ENCODE measurements at regions not wholly inside any gene's neighbourhood (a gene's known extent, or its start where the extent isn't known, plus 50 kb on each side); places are given as distances from the start of the nearest gene placed in this dataset.

DNA sequence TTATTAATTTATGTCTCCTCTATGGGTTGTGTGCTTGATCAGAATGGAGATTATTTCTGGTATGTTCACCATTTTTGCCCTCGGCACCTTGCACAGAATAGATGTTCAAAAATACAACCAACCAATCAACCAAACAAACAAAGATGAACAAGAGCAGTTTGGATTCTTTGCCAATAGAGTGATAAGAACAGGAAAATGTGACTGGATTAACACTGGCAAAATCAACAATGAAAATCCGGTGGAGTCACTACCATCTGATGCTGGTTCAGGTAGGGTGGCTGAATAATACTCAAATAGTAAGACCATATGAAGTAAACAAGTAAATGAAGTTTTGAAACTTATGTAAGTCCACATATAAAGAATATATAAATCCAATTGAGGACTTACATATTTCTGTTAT, 685.0 kb upstream of the EPHA5 start:
- Histone ChIP-seq H3K27me3 (ENCODE audit: control insufficient read depth, insufficient read depth, low read length) (no peaks in the 10 kb centered on the region), H3K4me1 (ENCODE audit: control insufficient read depth, insufficient read depth, low read length) (peaks cover 9% of the 10 kb centered on the region), H3K36me3 (ENCODE audit: control insufficient read depth, insufficient read depth, low read length) (no peaks in the 10 kb centered on the region)

DNA sequence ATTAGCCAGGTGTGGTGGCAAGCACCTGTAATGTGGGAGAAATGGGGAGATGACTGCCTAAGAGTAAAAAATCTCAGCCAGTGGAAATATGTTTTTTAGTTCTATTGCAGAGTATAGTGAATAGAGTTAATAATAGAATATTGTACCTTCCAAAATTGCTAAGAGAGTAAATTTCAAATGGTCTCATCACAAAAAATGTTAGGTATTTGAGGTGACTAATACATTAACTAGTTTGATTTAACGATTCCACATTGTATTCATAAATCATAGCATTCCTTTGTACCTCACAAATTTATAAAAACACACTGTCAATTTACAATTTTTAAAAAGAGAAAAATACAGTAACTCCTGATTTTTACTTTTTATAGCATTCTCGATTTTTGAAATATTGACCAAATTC, 681.5 kb upstream of the EPHA5 start:
- no peaks in the 10 kb centered on the region for H3K4me1 ChIP-seq (ENCODE audit: control insufficient read depth, insufficient read depth, low read length)
- no peak overlapping the region for H3K9ac ChIP-seq (ENCODE audit: low read depth, low read length)
- no peaks in the 10 kb centered on the region for H3K36me3 ChIP-seq (ENCODE audit: control insufficient read depth, insufficient read depth, low read length)
- H3K27me3 ChIP-seq (ENCODE audit: control insufficient read depth, insufficient read depth, low read length): no peaks in the 10 kb centered on the region
- H3K9me3 ChIP-seq (ENCODE audit: control insufficient read depth, insufficient read depth, low read length): no peaks in the 10 kb centered on the region
- H3K4me3 ChIP-seq (ENCODE audit: low read depth, low read length): no peak overlapping the region

More for the DNA sequence above, 685.0 kb upstream of the EPHA5 start:
- no peak overlapping the region for H3K4me3 ChIP-seq (ENCODE audit: low read depth, low read length)
- no peaks in the 10 kb centered on the region for H3K9me3 ChIP-seq (ENCODE audit: control insufficient read depth, insufficient read depth, low read length)
- H3K9ac ChIP-seq (ENCODE audit: low read depth, low read length): no peak overlapping the region

DNA sequence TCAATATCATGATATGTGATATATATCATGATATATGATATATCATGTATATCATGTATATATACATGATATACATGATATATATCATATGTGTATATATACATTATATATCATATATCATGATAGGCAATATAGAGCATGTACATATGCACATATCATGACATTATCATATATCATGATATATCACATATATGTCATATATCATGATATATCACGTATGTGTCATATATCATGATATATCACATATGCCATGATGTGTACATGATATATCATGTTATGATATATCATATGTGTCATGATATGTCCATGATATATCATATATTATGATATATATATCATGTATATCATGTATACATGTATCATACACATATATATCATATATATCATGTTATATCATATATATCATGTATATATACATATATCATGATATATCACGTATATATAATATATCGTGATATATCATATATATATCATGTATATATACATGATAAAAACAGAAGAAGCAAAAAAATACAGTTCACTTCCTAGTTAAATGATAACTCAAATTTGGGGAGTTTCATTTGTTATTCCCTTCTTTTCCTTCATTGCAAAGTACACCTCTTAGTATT, 670.1 kb upstream of the EPHA5 start:
- H3K9ac ChIP-seq (ENCODE audit: low read depth, low read length): no peak overlapping the region
- H3K27me3 ChIP-seq (ENCODE audit: control insufficient read depth, insufficient read depth, low read length): no peaks in the 10 kb centered on the region
- no peaks in the 10 kb centered on the region for H3K4me1 ChIP-seq (ENCODE audit: control insufficient read depth, insufficient read depth, low read length)
- H3K36me3 ChIP-seq (ENCODE audit: control insufficient read depth, insufficient read depth, low read length): no peaks in the 10 kb centered on the region
- no peaks in the 10 kb centered on the region for H3K9me3 ChIP-seq (ENCODE audit: control insufficient read depth, insufficient read depth, low read length)
- H3K4me3 ChIP-seq (ENCODE audit: low read depth, low read length): no peak overlapping the region

DNA sequence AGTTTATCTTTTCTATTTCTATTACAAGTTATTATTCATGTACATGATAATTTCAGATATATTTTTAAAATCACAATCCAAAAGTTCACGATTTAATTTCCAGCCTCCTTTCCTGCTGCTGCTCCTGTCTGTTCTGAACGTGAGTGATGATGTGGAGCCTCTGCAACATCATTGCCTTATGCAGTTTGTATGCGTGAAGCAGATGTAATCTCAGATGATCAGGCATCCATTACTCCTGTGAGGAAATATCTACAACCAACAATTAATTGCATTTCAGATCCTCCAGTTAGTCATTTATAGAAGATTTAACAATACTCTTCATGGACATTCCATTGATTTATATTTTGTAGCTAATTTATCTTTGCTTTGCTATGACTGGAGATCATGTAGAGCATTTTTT, 668.7 kb upstream of the EPHA5 start:
- H3K27me3 ChIP-seq (ENCODE audit: control insufficient read depth, insufficient read depth, low read length): no peaks in the 10 kb centered on the region
- H3K9ac ChIP-seq (ENCODE audit: low read depth, low read length): no peak overlapping the region
- no peaks in the 10 kb centered on the region for H3K4me1 ChIP-seq (ENCODE audit: control insufficient read depth, insufficient read depth, low read length)
- no peak overlapping the region for H3K4me3 ChIP-seq (ENCODE audit: low read depth, low read length)
- no peaks in the 10 kb centered on the region for H3K9me3 ChIP-seq (ENCODE audit: control insufficient read depth, insufficient read depth, low read length)
- H3K36me3 ChIP-seq (ENCODE audit: control insufficient read depth, insufficient read depth, low read length): no peaks in the 10 kb centered on the region

DNA sequence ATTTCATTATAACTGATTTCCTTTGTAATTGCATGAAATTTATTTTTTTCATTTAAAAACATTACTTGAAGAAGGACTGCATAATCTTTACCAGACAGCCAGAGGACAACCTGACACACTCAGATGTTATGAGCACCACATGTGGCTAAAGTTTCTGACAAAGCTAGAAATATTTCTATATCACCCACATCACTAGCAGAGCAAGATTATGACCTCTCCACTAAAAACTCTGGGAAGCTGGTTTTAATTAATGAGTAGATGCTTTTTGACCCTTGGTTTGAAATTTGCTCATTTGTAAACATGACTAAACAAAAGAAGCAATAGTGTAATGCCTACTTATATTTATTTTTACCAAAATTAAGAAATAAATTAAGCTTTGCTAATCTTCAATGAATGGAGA, 661.5 kb upstream of the EPHA5 start:
- Histone ChIP-seq H3K27me3 (ENCODE audit: control insufficient read depth, insufficient read depth, low read length) (no peaks in the 10 kb centered on the region), H3K4me3 (ENCODE audit: low read depth, low read length) (no peak overlapping the region), H3K9me3 (ENCODE audit: control insufficient read depth, insufficient read depth, low read length) (no peaks in the 10 kb centered on the region), H3K36me3 (ENCODE audit: control insufficient read depth, insufficient read depth, low read length) (no peaks in the 10 kb centered on the region), H3K9ac (ENCODE audit: low read depth, low read length) (no peak overlapping the region), H3K4me1 (ENCODE audit: control insufficient read depth, insufficient read depth, low read length) (no peaks in the 10 kb centered on the region)

DNA sequence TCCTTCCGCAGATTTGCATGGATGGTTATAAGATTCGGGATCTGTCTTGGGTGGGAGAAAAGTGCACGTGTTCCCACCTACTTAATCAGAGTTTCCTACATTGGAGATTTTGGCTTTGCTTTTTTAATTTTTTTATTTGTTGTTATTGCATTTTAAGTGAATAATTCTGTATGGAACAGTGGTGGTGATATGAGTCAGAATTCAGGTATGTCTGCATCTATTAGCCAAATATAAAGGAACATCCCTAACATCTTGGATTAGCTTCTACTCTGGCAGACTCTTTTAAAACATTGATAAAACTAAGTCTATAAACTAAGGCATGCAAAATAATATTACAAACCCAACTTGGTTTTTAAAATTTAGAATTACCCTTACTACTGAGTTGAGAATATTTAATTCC, 659.8 kb upstream of the EPHA5 start:
- Histone ChIP-seq H3K4me1 (ENCODE audit: control insufficient read depth, insufficient read depth, low read length) (no peaks in the 10 kb centered on the region), H3K27me3 (ENCODE audit: control insufficient read depth, insufficient read depth, low read length) (no peaks in the 10 kb centered on the region), H3K9me3 (ENCODE audit: control insufficient read depth, insufficient read depth, low read length) (no peaks in the 10 kb centered on the region), H3K9ac (ENCODE audit: low read depth, low read length) (no peak overlapping the region), H3K4me3 (ENCODE audit: low read depth, low read length) (no peak overlapping the region), H3K36me3 (ENCODE audit: control insufficient read depth, insufficient read depth, low read length) (no peaks in the 10 kb centered on the region)

DNA sequence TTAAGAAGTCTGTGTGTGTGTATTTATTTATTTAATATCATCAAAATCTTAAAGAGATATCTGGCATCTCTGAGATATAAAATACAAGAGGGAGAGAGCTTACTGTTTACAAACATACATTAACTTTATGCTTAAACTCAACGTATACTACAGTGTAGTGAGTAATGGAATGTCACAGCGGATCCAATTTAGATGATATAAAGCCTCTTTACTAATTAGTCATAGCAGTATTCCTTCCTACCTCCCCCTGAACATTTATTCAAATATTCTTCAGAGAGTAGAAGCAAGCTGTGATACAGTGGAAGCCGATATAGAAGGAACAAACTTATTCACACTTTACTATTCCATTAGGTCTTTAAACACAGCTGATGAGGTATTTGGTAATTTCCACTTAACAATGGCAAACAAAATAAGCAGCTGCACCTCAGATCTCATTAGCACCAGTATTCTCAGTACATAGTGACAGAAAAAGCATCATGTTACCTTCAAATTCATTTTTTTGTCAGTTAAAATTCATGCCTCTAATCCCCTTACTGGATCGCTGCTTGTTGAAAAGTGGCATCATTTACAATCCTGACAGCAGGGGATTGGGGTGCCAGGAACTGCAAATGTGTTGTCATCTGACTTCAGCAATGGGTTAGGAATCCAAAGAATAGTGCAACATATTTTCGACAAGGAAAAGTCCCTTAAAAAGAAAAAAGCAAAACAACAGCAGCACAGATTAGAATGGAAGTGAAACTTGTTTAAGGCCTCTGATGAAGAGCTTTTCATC, 658.7 kb upstream of the EPHA5 start:
- no peak overlapping the region for H3K4me3 ChIP-seq (ENCODE audit: low read depth, low read length)
- H3K9me3 ChIP-seq (ENCODE audit: control insufficient read depth, insufficient read depth, low read length): no peaks in the 10 kb centered on the region
- H3K9ac ChIP-seq (ENCODE audit: low read depth, low read length): no peak overlapping the region
- H3K4me1 ChIP-seq (ENCODE audit: control insufficient read depth, insufficient read depth, low read length): no peaks in the 10 kb centered on the region
- no peaks in the 10 kb centered on the region for H3K36me3 ChIP-seq (ENCODE audit: control insufficient read depth, insufficient read depth, low read length)
- no peaks in the 10 kb centered on the region for H3K27me3 ChIP-seq (ENCODE audit: control insufficient read depth, insufficient read depth, low read length)

DNA sequence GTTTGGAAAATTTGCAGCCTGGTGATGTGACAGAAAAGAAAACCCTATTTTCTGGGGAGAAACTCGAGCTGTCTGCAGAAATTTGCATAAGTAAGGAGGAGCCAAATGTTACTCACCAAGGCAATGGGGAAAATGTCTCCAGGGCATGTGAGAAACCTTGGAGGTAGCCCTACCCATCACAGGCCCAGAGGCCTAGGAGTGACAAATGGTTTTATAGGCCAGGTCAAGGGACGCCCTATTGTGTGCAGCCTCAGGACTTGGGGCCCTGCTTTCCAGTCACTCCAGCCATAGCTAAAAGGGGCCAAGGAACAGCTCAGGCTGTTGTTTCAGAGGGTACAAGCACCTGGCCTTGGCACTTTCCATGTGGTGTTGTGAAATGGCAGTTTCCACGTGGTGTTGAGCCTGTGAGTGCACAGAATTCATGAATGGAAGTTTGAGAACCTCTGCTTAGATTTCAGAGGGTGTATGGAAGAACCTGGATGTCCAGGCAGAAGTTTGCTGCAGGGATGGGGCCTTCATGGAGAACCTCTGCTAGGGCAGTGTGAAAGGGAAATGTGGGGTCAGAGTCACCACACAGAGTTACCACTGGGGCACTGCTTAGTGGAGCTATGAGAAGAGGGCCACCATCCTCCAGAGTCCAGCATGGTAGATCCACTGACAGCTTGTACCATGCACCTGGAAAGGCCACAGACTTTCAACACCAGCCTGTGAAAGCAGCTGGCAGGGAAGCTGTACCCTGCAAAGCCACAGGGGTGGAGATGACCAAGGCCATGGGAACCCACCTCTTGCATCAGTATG, 637.6 kb upstream of the EPHA5 start:
- H3K27me3 ChIP-seq (ENCODE audit: control insufficient read depth, insufficient read depth, low read length): no peaks in the 10 kb centered on the region
- H3K9ac ChIP-seq (ENCODE audit: low read depth, low read length): no peak overlapping the region
- no peaks in the 10 kb centered on the region for H3K4me1 ChIP-seq (ENCODE audit: control insufficient read depth, insufficient read depth, low read length)
- peaks cover 7% of the 10 kb centered on the region for H3K9me3 ChIP-seq (ENCODE audit: control insufficient read depth, insufficient read depth, low read length)
- H3K36me3 ChIP-seq (ENCODE audit: control insufficient read depth, insufficient read depth, low read length): no peaks in the 10 kb centered on the region
- no peak overlapping the region for H3K4me3 ChIP-seq (ENCODE audit: low read depth, low read length)

DNA sequence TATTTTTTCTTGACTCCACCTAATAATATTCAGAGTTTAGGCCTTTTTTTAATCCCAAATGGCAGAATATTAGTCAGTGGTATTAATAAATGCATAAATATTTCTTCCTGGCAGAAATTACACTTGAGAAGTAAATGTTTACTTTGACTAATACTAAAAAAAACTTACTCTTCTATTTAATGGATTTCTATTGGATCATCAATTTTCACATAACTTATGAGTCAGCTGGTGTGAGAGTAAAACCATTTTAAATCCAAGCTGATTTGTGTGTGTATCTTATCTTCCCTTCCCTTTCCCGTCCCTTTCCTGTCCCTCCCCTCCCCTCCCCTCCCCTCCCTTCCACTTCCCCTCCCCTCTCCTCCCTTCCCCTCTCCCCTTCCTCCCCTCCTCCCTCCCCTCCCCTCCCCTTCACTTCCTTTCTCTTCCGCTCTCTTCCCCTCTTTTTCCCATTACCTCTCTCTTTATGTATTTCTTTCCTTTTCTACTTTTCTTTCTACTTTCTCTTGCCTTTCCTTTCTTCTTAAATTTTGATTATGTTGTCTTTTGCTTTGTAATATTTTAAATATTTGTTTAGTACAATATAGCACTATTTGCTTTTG, 630.1 kb upstream of the EPHA5 start:
- Histone ChIP-seq H3K27me3 (ENCODE audit: control insufficient read depth, insufficient read depth, low read length) (no peaks in the 10 kb centered on the region), H3K4me3 (ENCODE audit: low read depth, low read length) (no peak overlapping the region), H3K36me3 (ENCODE audit: control insufficient read depth, insufficient read depth, low read length) (no peaks in the 10 kb centered on the region), H3K9ac (ENCODE audit: low read depth, low read length) (no peak overlapping the region), H3K9me3 (ENCODE audit: control insufficient read depth, insufficient read depth, low read length) (no peaks in the 10 kb centered on the region), H3K4me1 (ENCODE audit: control insufficient read depth, insufficient read depth, low read length) (no peaks in the 10 kb centered on the region)

DNA sequence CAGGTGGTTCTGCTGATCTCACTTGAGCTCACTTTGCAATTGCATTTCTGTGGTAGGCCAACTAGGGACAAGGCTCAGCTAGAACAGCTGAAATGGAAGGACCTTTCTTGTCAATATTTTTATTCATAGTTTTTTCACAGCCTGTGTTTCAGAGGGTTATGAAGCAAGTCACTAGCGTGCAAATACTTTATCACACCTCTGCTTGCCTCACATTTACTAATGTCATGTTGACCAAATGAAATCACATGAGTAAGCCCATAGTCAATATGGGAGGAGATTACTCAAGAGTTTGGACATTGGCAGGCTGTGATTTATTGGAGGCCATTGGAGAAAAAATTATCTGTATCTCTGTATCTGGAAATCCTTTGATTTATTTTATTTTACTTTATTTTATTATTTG, 628.3 kb upstream of the EPHA5 start:
- Histone ChIP-seq H3K27me3 (ENCODE audit: control insufficient read depth, insufficient read depth, low read length) (no peaks in the 10 kb centered on the region), H3K4me3 (ENCODE audit: low read depth, low read length) (no peak overlapping the region), H3K4me1 (ENCODE audit: control insufficient read depth, insufficient read depth, low read length) (peaks cover 2% of the 10 kb centered on the region), H3K36me3 (ENCODE audit: control insufficient read depth, insufficient read depth, low read length) (no peaks in the 10 kb centered on the region), H3K9ac (ENCODE audit: low read depth, low read length) (no peak overlapping the region), H3K9me3 (ENCODE audit: control insufficient read depth, insufficient read depth, low read length) (no peaks in the 10 kb centered on the region)

DNA sequence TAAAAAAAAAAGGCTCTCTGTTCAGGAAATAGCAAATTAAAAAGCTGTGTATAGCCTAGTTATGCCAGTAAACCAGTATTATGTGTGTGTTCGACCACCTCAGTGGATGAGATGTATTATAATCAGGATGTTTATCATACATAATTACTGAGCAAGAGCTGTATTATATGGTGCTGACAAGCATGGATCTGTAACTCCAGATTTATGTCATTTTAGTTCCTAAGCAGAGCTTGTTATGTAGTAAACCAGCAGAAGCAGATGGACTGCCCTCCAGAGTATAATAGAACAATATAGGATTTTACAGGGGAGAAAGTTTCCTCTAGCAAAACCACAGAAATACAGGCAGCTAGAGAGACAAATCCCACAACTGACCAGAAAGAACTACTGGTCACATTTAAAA, 627.4 kb upstream of the EPHA5 start:
- Histone ChIP-seq H3K9ac (ENCODE audit: low read depth, low read length) (no peak overlapping the region), H3K36me3 (ENCODE audit: control insufficient read depth, insufficient read depth, low read length) (no peaks in the 10 kb centered on the region), H3K4me1 (ENCODE audit: control insufficient read depth, insufficient read depth, low read length) (peaks cover 2% of the 10 kb centered on the region), H3K4me3 (ENCODE audit: low read depth, low read length) (no peak overlapping the region), H3K27me3 (ENCODE audit: control insufficient read depth, insufficient read depth, low read length) (no peaks in the 10 kb centered on the region), H3K9me3 (ENCODE audit: control insufficient read depth, insufficient read depth, low read length) (no peaks in the 10 kb centered on the region)

All from iPS-15b (cell line).